ENCODE measurements at regions not wholly inside any gene's neighbourhood (a gene's known extent, or its start where the extent isn't known, plus 50 kb on each side); places are given as distances from the start of the nearest gene placed in this dataset.

- in situ Hi-C loops (cut with MboI; ENCODE audit: low sequenced_read_pairs): no loop called here
Measured at GRCh38 chr21:19322360-19322759, 918.8 kb upstream of the TMPRSS15 start.

- in situ Hi-C loops (cut with MboI; ENCODE audit: low sequenced_read_pairs): no loop called here
Measured at GRCh38 chr21:19326531-19327319, 923.1 kb upstream of the TMPRSS15 start.

- in situ Hi-C loops (cut with MboI; ENCODE audit: low sequenced_read_pairs): no loop called here
Measured at GRCh38 chr21:19328954-19329353, 925.4 kb upstream of the TMPRSS15 start.

- in situ Hi-C loops (cut with MboI; ENCODE audit: low sequenced_read_pairs): no loop called here
Measured at GRCh38 chr21:19340303-19340702, 936.7 kb upstream of the TMPRSS15 start.

GRCh38 chr21:19340954-19341353, 937.4 kb upstream of the TMPRSS15 start:
- in situ Hi-C loops (cut with MboI; ENCODE audit: low sequenced_read_pairs): no loop called here

GRCh38 chr21:19343711-19344110, 940.1 kb upstream of the TMPRSS15 start:
- in situ Hi-C loops (cut with MboI; ENCODE audit: low sequenced_read_pairs): no loop called here

GRCh38 chr21:19350286-19350685, 946.7 kb upstream of the TMPRSS15 start:
- in situ Hi-C loops (cut with MboI; ENCODE audit: low sequenced_read_pairs): no loop called here

- in situ Hi-C loops (cut with MboI; ENCODE audit: low sequenced_read_pairs): no loop called here
Measured at GRCh38 chr21:19353256-19353655, 949.7 kb upstream of the TMPRSS15 start.

- in situ Hi-C loops (cut with MboI; ENCODE audit: low sequenced_read_pairs): no loop called here
Measured at GRCh38 chr21:19368944-19369343, 965.4 kb upstream of the TMPRSS15 start.

- in situ Hi-C loops (cut with MboI; ENCODE audit: low sequenced_read_pairs): no loop called here
Measured at GRCh38 chr21:19392390-19392789, 988.8 kb upstream of the TMPRSS15 start.

GRCh38 chr21:19400223-19400770, 996.7 kb upstream of the TMPRSS15 start:
- in situ Hi-C loops (cut with MboI; ENCODE audit: low sequenced_read_pairs): no loop called here

- in situ Hi-C loops (cut with MboI; ENCODE audit: low sequenced_read_pairs): no loop called here
Measured at GRCh38 chr21:19402870-19403269, 999.3 kb upstream of the TMPRSS15 start.

GRCh38 chr21:19405326-19405725, 1001.7 kb upstream of the TMPRSS15 start:
- in situ Hi-C loops (cut with MboI; ENCODE audit: low sequenced_read_pairs): no loop called here

- in situ Hi-C loops (cut with MboI; ENCODE audit: low sequenced_read_pairs): no loop called here
Measured at GRCh38 chr21:19420565-19420964, 1017.0 kb upstream of the TMPRSS15 start.

GRCh38 chr21:19433623-19434022, 1030.0 kb upstream of the TMPRSS15 start:
- in situ Hi-C loops (cut with MboI; ENCODE audit: low sequenced_read_pairs): no loop called here

GRCh38 chr21:19440792-19441655, 1037.4 kb upstream of the TMPRSS15 start:
- in situ Hi-C loops (cut with MboI; ENCODE audit: low sequenced_read_pairs): no loop called here

GRCh38 chr21:19458295-19458694, 1054.7 kb upstream of the TMPRSS15 start:
- in situ Hi-C loops (cut with MboI; ENCODE audit: low sequenced_read_pairs): no loop called here

- in situ Hi-C loops (cut with MboI; ENCODE audit: low sequenced_read_pairs): no loop called here
Measured at GRCh38 chr21:19461481-19462205, 1058.1 kb upstream of the TMPRSS15 start.

- in situ Hi-C loops (cut with MboI; ENCODE audit: low sequenced_read_pairs): no loop called here
Measured at GRCh38 chr21:19463966-19464365, 1060.4 kb upstream of the TMPRSS15 start.

GRCh38 chr21:19468991-19469715, 1065.6 kb upstream of the TMPRSS15 start:
- in situ Hi-C loops (cut with MboI; ENCODE audit: low sequenced_read_pairs): no loop called here

Measured in HL-60/S4 treated with retinoic acid at 250 ng/mL for 4 days and 3 days (cell line).